Forelimb muscle (tissue), 1 donor: ENCODE measurements at regions not wholly inside any gene's neighbourhood (a gene's known extent, or its start where the extent isn't known, plus 50 kb on each side); places are given as distances from the start of the nearest gene placed in this dataset.
A peak's percentile ranks its signal among the peaks of the same experiment; 100 is the strongest.
"Not testable (repeated sequence)": the region's sequence is repeated elsewhere in the genome, so short reads cannot be mapped to it uniquely, and the experiment has no call there.

Experiments
- DNase-seq: peaks from one replicate; pipeline ENCODE4 v3.0.0-alpha.2; 2013; ENCODE audit warnings: low read depth

GRCh38 chr2:118611691-118612090 is 235.8 kb downstream of the EN1 start:
- no peak for DNase-seq

- no peak for DNase-seq
Observed at GRCh38 chr2:118609138-118609537, 238.3 kb downstream of the EN1 start.

GRCh38 chr2:118607641-118608040 is 239.8 kb downstream of the EN1 start:
- DNase-seq, result peak; percentile 49

DNA sequence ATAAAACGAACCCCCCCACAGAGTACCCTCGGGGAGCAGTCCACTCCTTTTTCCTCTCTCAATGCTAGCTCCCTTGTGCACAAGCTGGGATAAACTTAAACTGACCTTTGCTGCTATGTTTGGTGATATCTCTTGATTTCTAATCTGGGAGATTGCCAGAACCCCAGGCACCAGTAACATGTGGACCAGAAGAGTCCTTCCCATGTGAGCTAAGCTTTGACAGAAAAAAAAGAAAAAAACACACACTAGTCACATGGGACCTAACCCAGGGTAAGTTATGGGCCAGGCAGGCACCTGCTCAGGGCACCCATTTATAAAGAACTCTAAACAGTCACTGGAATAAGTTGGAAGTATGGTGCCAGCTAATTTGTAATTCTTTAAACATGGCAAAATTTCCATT is 242.6 kb downstream of the EN1 start:
- DNase-seq, result no peak

GRCh38 chr2:118604371-118604770 is 243.1 kb downstream of the EN1 start:
- no peak for DNase-seq

DNA sequence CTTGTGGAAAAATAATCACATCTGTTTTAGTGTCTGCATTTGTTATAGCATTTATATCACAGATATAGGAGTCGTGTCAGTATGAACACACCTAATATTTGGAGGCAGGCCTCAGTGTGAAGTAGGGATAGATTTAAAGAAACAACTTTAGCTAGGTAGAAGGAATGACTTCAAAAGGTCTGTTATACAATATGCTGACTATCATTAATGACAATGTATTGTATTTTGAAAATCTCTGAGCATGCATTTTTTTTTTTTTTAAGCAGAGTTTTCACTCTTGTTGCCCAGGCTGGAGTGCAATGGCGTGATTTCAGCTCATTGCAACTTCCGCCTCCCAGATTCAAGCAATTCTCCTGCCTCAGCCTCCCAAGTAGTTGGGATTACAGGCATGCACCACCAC is 248.3 kb downstream of the EN1 start:
- DNase-seq, result no peak

GRCh38 chr2:118596620-118597019 is 250.8 kb downstream of the EN1 start:
- no peak for DNase-seq

- DNase-seq, result no peak
Observed at GRCh38 chr2:118593257-118593656, 254.2 kb downstream of the EN1 start.

GRCh38 chr2:118591223-118591622 is 256.2 kb downstream of the EN1 start:
- no peak for DNase-seq

DNA sequence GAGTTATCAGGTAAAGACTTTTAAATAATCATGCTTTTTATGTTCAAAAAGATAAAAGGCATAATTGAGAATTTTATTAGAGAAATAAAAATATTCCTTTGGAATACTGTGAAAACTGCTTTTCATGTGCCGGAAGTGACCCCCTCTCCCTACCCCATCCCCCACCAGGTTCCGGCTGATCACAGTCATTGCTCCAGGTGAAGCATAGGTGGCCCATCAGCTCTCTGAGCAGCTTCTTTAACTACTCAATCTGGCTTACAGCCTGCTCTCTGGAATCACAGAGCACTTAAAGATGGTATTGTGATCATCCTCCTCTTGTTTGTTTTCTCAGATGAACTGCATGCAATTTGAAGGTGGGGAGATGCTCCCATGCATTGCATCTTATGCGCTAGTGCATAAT is 257.7 kb downstream of the EN1 start:
- no peak for DNase-seq

DNA sequence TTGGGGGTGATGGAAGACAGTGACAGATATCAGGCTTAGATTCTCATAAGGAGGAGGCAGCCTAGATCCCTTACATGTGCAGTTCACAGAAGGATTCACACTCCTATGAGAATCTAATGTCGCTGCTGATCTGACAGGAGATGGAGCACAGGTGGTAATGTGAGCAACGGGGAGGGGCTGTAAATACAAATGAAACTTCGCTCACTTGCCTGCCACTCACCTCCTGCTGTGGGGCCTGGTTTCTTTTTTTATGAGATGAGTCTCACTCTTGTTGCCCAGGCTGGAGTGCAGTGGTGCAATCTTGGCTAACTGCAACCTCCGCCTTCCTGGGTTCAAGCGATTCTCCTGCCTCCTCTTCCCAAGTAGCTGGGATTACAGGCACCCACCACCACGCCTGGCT is 258.6 kb downstream of the EN1 start:
- no peak for DNase-seq

GRCh38 chr2:118586312-118586711 is 261.1 kb downstream of the EN1 start:
- no peak for DNase-seq

- no peak for DNase-seq
Observed at GRCh38 chr2:118584877-118585276, 262.6 kb downstream of the EN1 start.

DNA sequence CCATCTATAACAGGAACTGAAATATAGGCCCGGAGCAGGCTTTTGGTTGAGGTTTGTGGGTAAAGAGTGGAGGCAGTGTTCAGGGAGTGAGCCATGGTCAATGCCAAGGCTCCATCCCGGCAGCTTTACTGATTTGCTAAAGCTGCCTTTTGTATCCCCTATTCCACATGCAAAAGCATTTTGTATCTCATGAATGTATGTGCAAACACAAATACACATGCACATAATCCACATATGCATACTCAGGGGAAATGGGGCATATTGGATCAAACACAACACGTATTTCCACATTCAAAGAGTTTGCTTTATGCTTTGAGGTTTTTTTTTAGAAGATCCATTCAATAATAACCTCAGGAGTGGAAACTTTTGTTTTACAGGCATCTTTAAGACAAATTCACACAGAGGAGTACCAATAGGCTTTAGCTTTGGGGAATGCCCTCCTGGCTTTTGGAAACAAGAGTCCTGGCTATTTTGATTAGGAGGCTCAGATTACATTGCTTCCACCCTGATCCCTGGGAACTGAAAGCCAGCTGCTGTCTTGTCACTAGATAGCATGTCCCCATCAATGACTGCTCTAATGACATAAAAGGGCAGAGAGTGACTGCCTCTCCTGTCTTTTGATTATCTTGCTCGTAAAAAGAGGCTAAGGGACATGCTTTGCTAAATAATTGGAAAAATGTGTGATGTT is 263.2 kb downstream of the EN1 start:
- no peak for DNase-seq

GRCh38 chr2:118582058-118582457 is 265.4 kb downstream of the EN1 start:
- no peak for DNase-seq

GRCh38 chr2:118580651-118581050 is 266.8 kb downstream of the EN1 start:
- no peak for DNase-seq

DNA sequence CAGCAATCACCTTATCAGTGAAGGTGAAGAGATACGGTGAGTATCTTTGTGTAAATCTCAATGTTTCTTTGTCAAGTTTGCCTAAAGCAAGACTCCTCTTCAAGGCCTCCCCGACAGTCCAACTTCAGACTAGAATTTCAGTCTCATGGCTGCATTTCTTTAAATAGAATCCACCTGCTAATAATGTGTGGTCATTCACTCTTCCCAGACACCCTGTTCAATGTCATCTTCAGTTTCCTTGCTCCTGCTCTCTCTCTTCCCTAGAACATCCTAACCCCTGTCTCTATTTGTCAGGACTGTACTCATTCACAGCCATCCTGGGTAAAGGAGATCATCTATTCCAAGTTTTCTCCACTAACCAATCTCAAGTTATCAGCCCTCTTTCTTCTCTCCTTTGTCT is 267.3 kb downstream of the EN1 start:
- no peak for DNase-seq

GRCh38 chr2:118577202-118577601 is 270.2 kb downstream of the EN1 start:
- DNase-seq, result no peak

DNA sequence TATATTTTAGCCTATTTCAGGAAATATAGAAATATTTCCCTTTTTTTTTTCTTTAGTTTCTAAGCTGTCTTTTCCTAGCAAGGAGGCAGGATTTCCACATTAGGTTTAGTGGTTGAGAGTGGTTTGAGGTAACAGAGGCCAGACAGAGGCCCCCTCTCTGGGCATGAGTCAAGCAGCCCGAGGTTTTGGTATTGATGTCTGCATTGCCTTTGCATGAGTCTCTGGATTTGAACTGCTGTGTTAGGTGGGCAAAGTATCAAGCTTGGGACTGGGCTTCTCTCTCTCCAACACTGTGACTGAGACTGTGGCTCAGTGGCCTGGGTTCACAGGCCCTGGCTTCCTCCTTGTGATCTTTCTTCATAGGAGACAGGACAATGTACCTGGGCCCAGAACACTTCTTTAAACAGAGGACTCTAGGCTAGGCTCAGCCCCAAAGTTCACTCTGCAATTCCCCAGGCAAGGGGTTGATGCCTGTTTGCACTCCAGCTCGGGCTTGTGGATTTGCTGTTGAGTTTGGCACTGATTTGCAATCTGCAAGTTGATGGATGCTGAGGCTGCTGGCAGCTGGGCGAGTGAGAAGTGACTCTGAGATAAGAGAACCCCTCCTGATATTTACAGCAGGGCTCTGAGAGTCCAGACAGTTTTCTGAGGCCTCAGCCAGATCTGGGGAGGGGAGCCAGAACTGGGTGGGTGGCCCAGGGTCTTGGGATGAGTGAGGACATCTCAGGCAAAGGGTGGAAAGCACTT is 271.2 kb downstream of the EN1 start:
- DNase-seq, result no peak

DNA sequence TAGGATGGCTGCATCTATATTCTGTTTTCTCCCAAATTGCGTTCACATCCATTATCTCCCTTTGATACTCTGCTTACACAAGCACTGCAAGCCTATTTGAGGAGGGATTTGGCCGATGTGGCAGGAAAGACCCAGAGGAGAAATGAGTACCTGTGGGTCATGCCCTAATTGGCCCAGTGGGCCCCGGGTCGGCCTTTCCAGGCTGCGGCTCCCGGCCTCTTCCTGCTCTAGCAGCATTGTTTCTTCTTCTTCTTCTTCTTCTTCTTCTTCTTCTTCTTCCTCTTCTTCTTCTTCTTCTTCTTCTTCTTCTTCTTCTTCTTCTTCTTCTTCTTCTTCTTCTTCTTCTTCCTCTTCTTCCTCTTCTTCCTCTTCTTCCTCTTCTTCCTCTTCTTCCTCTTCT is 275.1 kb downstream of the EN1 start:
- DNase-seq, result not testable (repeated sequence)

- no peak for DNase-seq
Observed at GRCh38 chr2:118569876-118570535, 277.4 kb downstream of the EN1 start.

- DNase-seq, result no peak
Observed at GRCh38 chr2:118568700-118569099, 278.7 kb downstream of the EN1 start.
